ENCODE measurements at regions not wholly inside any gene's neighbourhood (a gene's known extent, or its start where the extent isn't known, plus 50 kb on each side); places are given as distances from the start of the nearest gene placed in this dataset.

- intact Hi-C loops (cut with micrococcal nuclease) = no loop called here
- Mint-ChIP-seq H3K27me3 (ENCODE audit: low read depth) (no peaks in the 10 kb centered on the region), H3K27ac (no peak overlapping the region), H3K9me3 (peaks cover 4% of the 10 kb centered on the region), H3K36me3 (ENCODE audit: low read depth) (no peaks in the 10 kb centered on the region), H3K4me3 (ENCODE audit: low read depth) (no peak overlapping the region), H3K4me1 (ENCODE audit: low read depth) (no peaks in the 10 kb centered on the region)
- DNase-seq (ENCODE audit: low spot score) = no peak
These were observed 860.4 kb upstream of the SOX11 start for GRCh38 chr2:4831751-4832150.

GRCh38 chr2:4832642-4833041, 859.5 kb upstream of the SOX11 start:
- Mint-ChIP-seq H3K4me1 (ENCODE audit: low read depth) (no peaks in the 10 kb centered on the region), H3K36me3 (ENCODE audit: low read depth) (no peaks in the 10 kb centered on the region), H3K9me3 (peaks cover 13% of the 10 kb centered on the region), H3K27me3 (ENCODE audit: low read depth) (no peaks in the 10 kb centered on the region), H3K27ac (no peak overlapping the region), H3K4me3 (ENCODE audit: low read depth) (no peak overlapping the region)
- intact Hi-C loops (cut with micrococcal nuclease) = no loop called here
- no peak for DNase-seq (ENCODE audit: low spot score)

DNA sequence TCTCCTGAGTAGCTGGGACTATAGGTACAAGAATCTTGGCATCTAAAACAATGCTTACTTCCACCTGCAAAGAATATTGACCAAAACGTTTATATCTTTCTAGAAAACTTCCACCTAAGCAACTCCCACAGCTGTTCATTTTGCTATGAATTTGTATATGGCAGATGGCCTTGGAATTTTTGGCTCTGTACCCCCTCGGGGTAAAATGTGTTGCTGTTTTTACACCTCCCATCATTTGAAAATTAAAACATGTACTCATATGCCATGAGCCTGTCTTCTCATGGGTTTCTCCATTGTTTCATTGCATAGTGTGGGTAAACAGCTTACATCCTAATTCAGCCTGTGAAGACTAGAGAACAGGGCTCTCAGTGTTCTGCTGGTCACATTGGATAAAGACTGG, 853.6 kb upstream of the SOX11 start:
- H3K36me3 Mint-ChIP-seq (ENCODE audit: low read depth) = no peaks in the 10 kb centered on the region
- H3K4me1 Mint-ChIP-seq (ENCODE audit: low read depth) = no peaks in the 10 kb centered on the region
- no peak overlapping the region for H3K4me3 Mint-ChIP-seq (ENCODE audit: low read depth)
- no peak for DNase-seq (ENCODE audit: low spot score)
- H3K9me3 Mint-ChIP-seq = peaks cover 36% of the 10 kb centered on the region
- H3K27ac Mint-ChIP-seq = no peak overlapping the region
- intact Hi-C loops (cut with micrococcal nuclease) = no loop called here
- H3K27me3 Mint-ChIP-seq (ENCODE audit: low read depth) = no peaks in the 10 kb centered on the region

DNA sequence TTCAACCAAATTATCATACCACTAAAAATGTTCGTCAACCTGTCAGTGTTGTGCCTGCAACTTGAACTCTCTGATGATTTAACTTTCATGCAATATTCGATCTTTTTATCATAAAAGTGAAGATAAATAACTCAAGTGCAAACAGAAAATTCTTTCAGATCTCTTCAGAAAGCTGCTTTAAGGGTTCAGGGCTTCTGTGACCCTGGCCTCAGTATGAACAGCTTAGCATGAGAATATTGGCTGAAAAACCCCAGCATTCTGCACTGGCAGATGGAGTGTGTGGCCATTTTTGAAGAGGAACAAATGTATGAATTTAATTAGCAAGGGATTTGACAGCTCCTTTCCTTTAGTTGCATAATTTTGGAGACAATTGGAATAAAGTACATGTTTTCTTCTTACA, 851.4 kb upstream of the SOX11 start:
- Mint-ChIP-seq H3K4me3 (ENCODE audit: low read depth) (no peak overlapping the region), H3K36me3 (ENCODE audit: low read depth) (no peaks in the 10 kb centered on the region), H3K4me1 (ENCODE audit: low read depth) (no peaks in the 10 kb centered on the region), H3K27ac (no peak overlapping the region), H3K27me3 (ENCODE audit: low read depth) (no peaks in the 10 kb centered on the region), H3K9me3 (peaks cover 47% of the 10 kb centered on the region)
- intact Hi-C loops (cut with micrococcal nuclease) = no loop called here
- DNase-seq (ENCODE audit: low spot score) = no peak

DNA sequence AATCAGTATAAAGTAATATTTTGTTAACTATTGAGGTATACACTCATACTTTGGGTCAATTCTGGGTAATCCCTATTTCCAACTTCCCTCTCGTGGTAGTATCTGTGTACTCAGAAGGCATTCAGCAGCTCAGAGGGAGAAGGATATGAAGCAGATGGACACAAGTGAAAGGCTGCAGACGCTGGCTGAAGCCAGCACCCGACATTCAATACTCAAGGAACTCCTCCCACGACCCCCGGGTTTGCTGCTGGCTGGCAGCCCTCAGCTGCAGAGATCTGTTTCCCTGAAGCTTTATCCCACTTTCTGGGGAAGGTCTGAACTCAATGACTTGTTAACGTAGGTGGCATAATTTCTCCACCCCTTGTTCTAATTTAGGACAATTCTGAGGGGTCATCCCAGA, 847.3 kb upstream of the SOX11 start:
- intact Hi-C loops (cut with micrococcal nuclease) = no loop called here

DNA sequence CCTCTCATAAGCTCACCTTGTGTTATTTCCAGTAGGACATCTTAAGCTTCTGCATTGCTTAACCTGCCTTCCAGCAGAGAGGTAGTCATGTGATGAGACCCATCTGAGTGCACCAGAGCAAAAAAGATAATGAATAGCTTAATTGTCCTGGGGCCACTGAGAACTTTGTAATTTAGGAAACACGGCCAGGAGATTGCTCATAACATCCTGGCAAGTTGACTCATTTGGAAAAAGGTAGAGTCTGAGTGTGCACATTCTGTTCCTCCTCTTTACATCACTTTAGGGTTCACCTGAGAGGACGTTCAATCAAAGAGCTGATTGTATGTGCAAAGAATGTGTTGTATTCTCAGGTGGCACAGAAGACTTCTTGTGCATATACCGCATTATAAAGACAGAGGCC, 830.2 kb upstream of the SOX11 start:
- Mint-ChIP-seq H3K36me3 (ENCODE audit: low read depth) (no peaks in the 10 kb centered on the region), H3K27me3 (ENCODE audit: low read depth) (no peaks in the 10 kb centered on the region), H3K27ac (no peak overlapping the region), H3K4me1 (ENCODE audit: low read depth) (no peaks in the 10 kb centered on the region), H3K4me3 (ENCODE audit: low read depth) (no peak overlapping the region), H3K9me3 (peaks cover 11% of the 10 kb centered on the region)
- intact Hi-C loops (cut with micrococcal nuclease) = no loop called here
- DNase-seq (ENCODE audit: low spot score) = no peak

More for the DNA sequence above, 847.3 kb upstream of the SOX11 start:
- H3K4me1 Mint-ChIP-seq (ENCODE audit: low read depth) = no peaks in the 10 kb centered on the region
- peaks cover 35% of the 10 kb centered on the region for H3K9me3 Mint-ChIP-seq
- no peaks in the 10 kb centered on the region for H3K27me3 Mint-ChIP-seq (ENCODE audit: low read depth)
- no peak overlapping the region for H3K27ac Mint-ChIP-seq
- DNase-seq (ENCODE audit: low spot score) = no peak
- no peak overlapping the region for H3K4me3 Mint-ChIP-seq (ENCODE audit: low read depth)
- no peaks in the 10 kb centered on the region for H3K36me3 Mint-ChIP-seq (ENCODE audit: low read depth)

DNA sequence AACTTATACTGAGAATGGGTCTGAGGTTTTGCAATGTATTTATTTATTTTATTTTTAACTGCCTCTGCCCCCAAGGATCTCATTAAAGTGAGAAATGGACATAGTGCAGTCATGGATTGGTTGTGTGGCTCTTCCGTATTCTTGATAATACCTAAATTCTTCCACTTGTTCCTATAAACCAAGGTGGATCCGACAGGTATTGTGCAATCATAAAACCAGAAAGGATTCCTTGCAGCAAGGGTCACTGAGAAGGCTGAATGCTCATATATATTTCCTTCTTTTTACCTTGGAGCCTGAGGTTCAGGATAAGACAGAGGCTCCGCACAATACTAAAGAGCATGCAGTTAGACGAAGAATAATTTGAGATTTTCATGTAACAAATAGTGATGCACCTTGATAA, 826.0 kb upstream of the SOX11 start:
- intact Hi-C loops (cut with micrococcal nuclease) = no loop called here
- peaks cover 30% of the 10 kb centered on the region for H3K9me3 Mint-ChIP-seq
- no peak for DNase-seq (ENCODE audit: low spot score)
- no peaks in the 10 kb centered on the region for H3K27me3 Mint-ChIP-seq (ENCODE audit: low read depth)
- no peaks in the 10 kb centered on the region for H3K36me3 Mint-ChIP-seq (ENCODE audit: low read depth)
- no peak overlapping the region for H3K4me3 Mint-ChIP-seq (ENCODE audit: low read depth)
- no peaks in the 10 kb centered on the region for H3K4me1 Mint-ChIP-seq (ENCODE audit: low read depth)
- H3K27ac Mint-ChIP-seq = no peak overlapping the region

GRCh38 chr2:4868466-4868865, 823.7 kb upstream of the SOX11 start:
- no peaks in the 10 kb centered on the region for H3K36me3 Mint-ChIP-seq (ENCODE audit: low read depth)
- no peak overlapping the region for H3K27ac Mint-ChIP-seq
- H3K4me3 Mint-ChIP-seq (ENCODE audit: low read depth) = no peak overlapping the region
- no peaks in the 10 kb centered on the region for H3K4me1 Mint-ChIP-seq (ENCODE audit: low read depth)
- peaks cover 27% of the 10 kb centered on the region for H3K9me3 Mint-ChIP-seq
- no peaks in the 10 kb centered on the region for H3K27me3 Mint-ChIP-seq (ENCODE audit: low read depth)
- DNase-seq (ENCODE audit: low spot score) = no peak
- intact Hi-C loops (cut with micrococcal nuclease) = no loop called here

GRCh38 chr2:4869154-4869553, 823.0 kb upstream of the SOX11 start:
- no peak for DNase-seq (ENCODE audit: low spot score)
- peaks cover 32% of the 10 kb centered on the region for H3K9me3 Mint-ChIP-seq
- no peak overlapping the region for H3K27ac Mint-ChIP-seq
- no peaks in the 10 kb centered on the region for H3K36me3 Mint-ChIP-seq (ENCODE audit: low read depth)
- intact Hi-C loops (cut with micrococcal nuclease) = no loop called here
- no peaks in the 10 kb centered on the region for H3K4me1 Mint-ChIP-seq (ENCODE audit: low read depth)
- no peaks in the 10 kb centered on the region for H3K27me3 Mint-ChIP-seq (ENCODE audit: low read depth)
- no peak overlapping the region for H3K4me3 Mint-ChIP-seq (ENCODE audit: low read depth)

DNA sequence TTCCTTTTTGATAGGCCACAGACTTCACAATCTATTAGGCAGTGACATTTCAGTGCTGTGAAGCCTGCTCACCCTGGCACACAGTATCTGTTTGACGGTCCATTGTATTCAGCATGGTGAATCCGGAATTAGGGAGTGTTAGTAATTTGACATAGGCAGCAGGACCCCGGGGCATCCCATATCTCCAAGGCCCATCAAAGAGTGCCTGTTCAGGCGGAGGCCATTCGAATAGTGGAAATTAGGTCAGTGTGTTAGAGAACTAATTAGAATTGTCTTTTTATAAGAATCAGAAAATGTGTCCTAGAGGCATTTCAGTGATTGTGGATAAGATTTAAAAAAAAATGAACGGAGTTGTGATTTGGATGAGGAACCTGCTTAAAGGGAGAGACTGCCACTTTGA, 818.8 kb upstream of the SOX11 start:
- H3K9me3 Mint-ChIP-seq = peaks cover 45% of the 10 kb centered on the region
- no peak overlapping the region for H3K27ac Mint-ChIP-seq
- intact Hi-C loops (cut with micrococcal nuclease) = no loop called here
- no peak overlapping the region for H3K4me3 Mint-ChIP-seq (ENCODE audit: low read depth)
- DNase-seq (ENCODE audit: low spot score) = no peak
- H3K36me3 Mint-ChIP-seq (ENCODE audit: low read depth) = no peaks in the 10 kb centered on the region
- H3K27me3 Mint-ChIP-seq (ENCODE audit: low read depth) = no peaks in the 10 kb centered on the region
- H3K4me1 Mint-ChIP-seq (ENCODE audit: low read depth) = no peaks in the 10 kb centered on the region

- no peak for DNase-seq (ENCODE audit: low spot score)
- Mint-ChIP-seq H3K4me1 (ENCODE audit: low read depth) (no peaks in the 10 kb centered on the region), H3K4me3 (ENCODE audit: low read depth) (no peak overlapping the region), H3K27ac (no peak overlapping the region), H3K27me3 (ENCODE audit: low read depth) (no peaks in the 10 kb centered on the region), H3K36me3 (ENCODE audit: low read depth) (no peaks in the 10 kb centered on the region), H3K9me3 (peaks cover 43% of the 10 kb centered on the region)
- intact Hi-C loops (cut with micrococcal nuclease) = no loop called here
These were observed 818.1 kb upstream of the SOX11 start for GRCh38 chr2:4873876-4874593.

- Mint-ChIP-seq H3K27ac (no peak overlapping the region), H3K4me3 (ENCODE audit: low read depth) (no peak overlapping the region), H3K27me3 (ENCODE audit: low read depth) (no peaks in the 10 kb centered on the region), H3K9me3 (peaks cover 38% of the 10 kb centered on the region), H3K36me3 (ENCODE audit: low read depth) (no peaks in the 10 kb centered on the region), H3K4me1 (ENCODE audit: low read depth) (no peaks in the 10 kb centered on the region)
- DNase-seq (ENCODE audit: low spot score) = no peak
- intact Hi-C loops (cut with micrococcal nuclease) = no loop called here
These were observed 809.8 kb upstream of the SOX11 start for GRCh38 chr2:4882421-4882820.

GRCh38 chr2:4882941-4883340, 809.2 kb upstream of the SOX11 start:
- intact Hi-C loops (cut with micrococcal nuclease) = no loop called here
- H3K27ac Mint-ChIP-seq = no peak overlapping the region

DNA sequence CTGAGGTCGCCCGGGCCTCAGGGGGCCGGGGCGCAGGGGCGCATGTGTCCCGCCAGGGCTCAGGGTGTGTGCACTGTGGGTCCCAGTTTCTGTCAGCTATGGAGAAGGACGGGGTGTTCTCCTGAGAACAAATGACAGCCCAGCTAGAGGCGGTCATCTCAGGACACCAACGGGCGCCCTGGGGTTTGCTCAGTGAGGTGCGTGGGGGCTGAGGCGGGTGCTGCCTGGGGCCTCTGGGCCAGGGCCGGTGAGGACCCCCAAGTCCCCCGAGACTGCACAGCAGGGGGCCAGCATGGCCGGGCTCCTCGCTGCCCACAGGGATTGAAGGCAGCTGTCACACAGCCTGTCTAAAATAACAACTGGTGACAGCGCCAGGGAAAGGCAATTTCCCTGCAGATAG, 808.8 kb upstream of the SOX11 start:
- H3K27me3 Mint-ChIP-seq (ENCODE audit: low read depth) = no peaks in the 10 kb centered on the region
- H3K4me3 Mint-ChIP-seq (ENCODE audit: low read depth) = no peak overlapping the region
- no peaks in the 10 kb centered on the region for H3K4me1 Mint-ChIP-seq (ENCODE audit: low read depth)
- peaks cover 42% of the 10 kb centered on the region for H3K9me3 Mint-ChIP-seq
- H3K27ac Mint-ChIP-seq = no peak overlapping the region
- intact Hi-C loops (cut with micrococcal nuclease) = no loop called here
- no peaks in the 10 kb centered on the region for H3K36me3 Mint-ChIP-seq (ENCODE audit: low read depth)
- no peak for DNase-seq (ENCODE audit: low spot score)

More at GRCh38 chr2:4882941-4883340, 809.2 kb upstream of the SOX11 start:
- Mint-ChIP-seq H3K4me1 (ENCODE audit: low read depth) (no peaks in the 10 kb centered on the region), H3K36me3 (ENCODE audit: low read depth) (no peaks in the 10 kb centered on the region), H3K4me3 (ENCODE audit: low read depth) (no peak overlapping the region), H3K9me3 (peaks cover 42% of the 10 kb centered on the region), H3K27me3 (ENCODE audit: low read depth) (no peaks in the 10 kb centered on the region)
- no peak for DNase-seq (ENCODE audit: low spot score)

Measured in activated T-helper 2 cell treated with anti-CD3 and anti-CD28 coated beads, Interferon-gamma antibody, Interleukin-2, Interleukin-4, amounts not matched to agents 10 μg/mL and 5 μg/mL and 100 μg/mL, durations not matched to agents 14 hours and 24 hours and 36 hours (primary cell).